ENCODE measurements at regions not wholly inside any gene's neighbourhood (a gene's known extent, or its start where the extent isn't known, plus 50 kb on each side); places are given as distances from the start of the nearest gene placed in this dataset.

DNA sequence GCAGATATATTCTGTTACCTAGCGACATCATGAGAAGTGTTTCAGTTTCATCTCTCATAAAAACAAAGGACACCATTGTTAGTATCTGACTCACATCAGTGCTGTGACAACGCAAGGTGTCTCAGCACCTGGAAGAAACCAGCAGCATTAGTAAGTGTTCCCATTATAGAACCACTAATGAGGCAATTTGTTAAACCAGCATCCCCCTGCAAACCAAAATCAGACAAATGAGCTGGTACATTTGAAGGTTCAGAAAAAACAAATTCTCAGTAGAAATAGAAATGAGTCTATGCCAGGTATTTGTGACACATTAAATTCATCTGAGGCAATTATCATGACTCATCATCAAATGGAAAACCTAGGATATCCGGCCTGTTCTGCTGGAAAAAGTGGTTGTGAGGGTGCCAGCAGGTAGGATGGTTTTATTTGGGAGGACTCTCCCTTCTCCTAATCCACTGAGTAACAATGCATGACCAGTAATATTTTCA is 151.7 kb downstream of the TMEM200A start:
- intact Hi-C loops (cut with micrococcal nuclease) (no loop called here), in situ Hi-C loops (cut with MboI) (no loop called here)
- Histone ChIP-seq H3K9me1 (ENCODE audit: control insufficient read depth, insufficient read depth, low read length) (no peaks in the 10 kb centered on the region), H3K79me2 (ENCODE audit: control insufficient read depth, insufficient read depth, low read length) (no peaks in the 10 kb centered on the region), H2AFZ (ENCODE audit: low read depth, low read length) (no peak overlapping the region), H4K20me1 (replicated peaks; ENCODE audit: control insufficient read depth, insufficient read depth, low read length) (no peaks in the 10 kb centered on the region), H3K27ac (ENCODE audit: extremely low read depth, low read depth, low read length) (no peak overlapping the region), H3K27me3 (ENCODE audit: control insufficient read depth in 2 of 2, insufficient read depth in 2 of 2, low read length in 2 of 2) (no peaks in the 10 kb centered on the region), H3K4me2 (ENCODE audit: insufficient read depth, low read length) (no peak overlapping the region), H3K36me3 (ENCODE audit: control insufficient read depth, insufficient read depth, low read length) (no peaks in the 10 kb centered on the region), H3K4me1 (replicated peaks in 1 of 2; ENCODE audit: control insufficient read depth in 2 of 2, insufficient read depth in 2 of 2, low read length in 2 of 2) (no peaks in the 10 kb centered on the region), H3K4me3 (no peak overlapping the region), H3K9me3 (replicated peaks; ENCODE audit: control insufficient read depth, insufficient read depth, low read depth, low read length) (no peaks in the 10 kb centered on the region), H3K9ac (ENCODE audit: insufficient read depth in 1 of 2, low read depth in 2 of 2, low read length in 2 of 2) (no peak overlapping the region)
- ATAC-seq (no peak), FAIRE-seq (no peak), DNase-seq (ENCODE audit: extremely low read depth in 1 of 4, low spot score in 3 of 4) (no peak)
- CTCF ChIA-PET (ENCODE audit: low intra/inter-chr PET ratio): no interaction called here
- WGBS (ENCODE audit: insufficient coverage, low coverage, missing lambda C conversion rate): 4% methylated on average over 3 of the region's 3 CpGs
- no peak for TF ChIP-seq BRD9 (IDR thresholded peaks at IDR 0.05; ENCODE audit: low read depth, partially characterized antibody)
- no peak for TF ChIP-seq NFRKB (IDR thresholded peaks at IDR 0.05; ENCODE audit: low read depth)
- TF ChIP-seq ZNF133 (CRISPR knock-in tag; IDR thresholded peaks at IDR 0.05): no peak
- no peak for TF ChIP-seq DMBX1 (CRISPR knock-in tag; IDR thresholded peaks at IDR 0.05; ENCODE audit: borderline replicate concordance)
- no peak for TF ChIP-seq ESRRB (CRISPR knock-in tag; IDR thresholded peaks at IDR 0.05; ENCODE audit: borderline replicate concordance)
- no peak for TF ChIP-seq CBX1 (IDR thresholded peaks at IDR 0.05; ENCODE audit: low read depth)
- no peak for TF ChIP-seq TFAM (CRISPR knock-in tag; conservative IDR thresholded peaks at IDR 0.05)
- POLR2A ChIA-PET: no interaction called here
- BruUV-seq (replicated peaks): no TSS peak

DNA sequence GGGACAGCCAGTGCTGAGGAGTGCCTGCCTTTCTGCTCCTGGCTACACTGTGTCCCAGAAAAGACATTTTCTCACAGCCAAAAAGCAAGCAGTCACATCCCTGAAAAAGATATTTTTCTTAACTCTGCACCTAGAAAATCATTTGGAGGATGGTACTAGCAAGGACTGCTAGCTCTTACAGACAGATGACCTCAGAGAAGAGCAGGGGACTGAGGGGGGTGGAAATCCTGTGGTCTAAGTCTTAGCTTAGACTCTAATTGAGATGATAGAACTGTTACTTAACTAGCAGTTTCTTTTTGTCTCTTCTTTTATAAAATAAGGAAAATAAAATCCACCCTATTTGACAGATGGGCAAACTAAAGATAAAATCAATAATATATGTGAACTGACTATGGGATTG is 152.8 kb downstream of the TMEM200A start:
- no TSS peak for BruUV-seq (replicated peaks)
- in situ Hi-C loops (cut with MboI): no loop called here
- no peaks in the 10 kb centered on the region for H3K79me2 ChIP-seq (ENCODE audit: control insufficient read depth, insufficient read depth, low read length)
- no peak for DNase-seq (ENCODE audit: extremely low read depth in 1 of 4, low spot score in 3 of 4)
- no peak for FAIRE-seq
- ATAC-seq: no peak
- no peak overlapping the region for H3K9ac ChIP-seq (ENCODE audit: insufficient read depth in 1 of 2, low read depth in 2 of 2, low read length in 2 of 2)
- POLR2A ChIA-PET: no interaction called here
- intact Hi-C loops (cut with micrococcal nuclease): no loop called here
- H3K9me1 ChIP-seq (ENCODE audit: control insufficient read depth, insufficient read depth, low read length): no peaks in the 10 kb centered on the region
- H3K27ac ChIP-seq (ENCODE audit: extremely low read depth, low read depth, low read length): no peak overlapping the region
- no peak overlapping the region for H2AFZ ChIP-seq (ENCODE audit: low read depth, low read length)
- no peaks in the 10 kb centered on the region for H3K36me3 ChIP-seq (ENCODE audit: control insufficient read depth, insufficient read depth, low read length)
- no peaks in the 10 kb centered on the region for H3K27me3 ChIP-seq (ENCODE audit: control insufficient read depth in 2 of 2, insufficient read depth in 2 of 2, low read length in 2 of 2)
- H4K20me1 ChIP-seq (replicated peaks; ENCODE audit: control insufficient read depth, insufficient read depth, low read length): no peaks in the 10 kb centered on the region
- H3K4me2 ChIP-seq (ENCODE audit: insufficient read depth, low read length): no peak overlapping the region
- CTCF ChIA-PET (ENCODE audit: low intra/inter-chr PET ratio): no interaction called here
- H3K4me1 ChIP-seq (replicated peaks in 1 of 2; ENCODE audit: control insufficient read depth in 2 of 2, insufficient read depth in 2 of 2, low read length in 2 of 2): no peaks in the 10 kb centered on the region
- H3K4me3 ChIP-seq: no peak overlapping the region
- H3K9me3 ChIP-seq (replicated peaks; ENCODE audit: control insufficient read depth, insufficient read depth, low read depth, low read length): no peaks in the 10 kb centered on the region
- TF ChIP-seq NR3C1 (CRISPR knock-in tag; IDR thresholded peaks at IDR 0.05) (no peak), MECOM (CRISPR knock-in tag; IDR thresholded peaks at IDR 0.05) (no peak), FOS (IDR thresholded peaks at IDR 0.05; ENCODE audit: extremely low read depth, insufficient read length) (no peak), ELK1 (CRISPR knock-in tag; IDR thresholded peaks at IDR 0.05) (no peak), HDAC8 (tag; IDR thresholded peaks at IDR 0.05) (no peak), ZBTB1 (CRISPR knock-in tag; IDR thresholded peaks at IDR 0.05; ENCODE audit: borderline replicate concordance, low read depth) (no peak), SAFB (IDR thresholded peaks at IDR 0.05; ENCODE audit: borderline replicate concordance, low read depth, low read length) (no peak), MYNN (IDR thresholded peaks at IDR 0.05) (no peak), MYNN (CRISPR knock-in tag; IDR thresholded peaks at IDR 0.05) (no peak), MED1 (CRISPR knock-in tag; IDR thresholded peaks at IDR 0.05; ENCODE audit: borderline replicate concordance) (no peak)
- TF ChIP-seq, protein P1, sequence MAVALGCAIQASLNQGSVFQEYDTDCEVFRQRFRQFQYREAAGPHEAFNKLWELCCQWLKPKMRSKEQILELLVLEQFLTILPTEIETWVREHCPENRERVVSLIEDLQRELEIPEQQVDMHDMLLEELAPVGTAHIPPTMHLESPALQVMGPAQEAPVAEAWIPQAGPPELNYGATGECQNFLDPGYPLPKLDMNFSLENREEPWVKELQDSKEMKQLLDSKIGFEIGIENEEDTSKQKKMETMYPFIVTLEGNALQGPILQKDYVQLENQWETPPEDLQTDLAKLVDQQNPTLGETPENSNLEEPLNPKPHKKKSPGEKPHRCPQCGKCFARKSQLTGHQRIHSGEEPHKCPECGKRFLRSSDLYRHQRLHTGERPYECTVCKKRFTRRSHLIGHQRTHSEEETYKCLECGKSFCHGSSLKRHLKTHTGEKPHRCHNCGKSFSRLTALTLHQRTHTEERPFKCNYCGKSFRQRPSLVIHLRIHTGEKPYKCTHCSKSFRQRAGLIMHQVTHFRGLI (CRISPR knock-in tag; IDR thresholded peaks at IDR 0.05): no peak
